ENCODE measurements at regions not wholly inside any gene's neighbourhood (a gene's known extent, or its start where the extent isn't known, plus 50 kb on each side); places are given as distances from the start of the nearest gene placed in this dataset.

DNA sequence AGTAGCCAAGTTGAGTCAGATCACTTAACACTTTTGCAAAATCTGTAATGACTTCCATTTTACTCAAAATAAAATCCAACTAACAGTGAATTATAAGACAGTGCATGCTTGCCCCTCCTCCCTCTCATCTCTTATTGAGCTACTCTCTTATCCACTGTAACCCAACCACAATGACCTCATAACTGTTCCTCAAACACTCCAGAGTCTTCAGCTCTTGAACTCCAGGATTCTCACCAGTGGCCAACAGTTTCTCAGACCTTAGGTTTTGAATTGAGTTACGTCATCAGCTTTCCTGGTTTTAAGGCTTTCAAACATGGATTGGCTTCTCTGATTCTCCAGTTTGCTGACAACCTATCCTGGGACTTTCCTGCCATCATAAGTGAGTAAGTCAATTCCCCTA, 938.3 kb downstream of the RAB28 start (continued):
- TF ChIP-seq SIX5 (IDR thresholded peaks at IDR 0.05; ENCODE audit: low read depth, low read length), result no peak
- TF ChIP-seq, protein P1, sequence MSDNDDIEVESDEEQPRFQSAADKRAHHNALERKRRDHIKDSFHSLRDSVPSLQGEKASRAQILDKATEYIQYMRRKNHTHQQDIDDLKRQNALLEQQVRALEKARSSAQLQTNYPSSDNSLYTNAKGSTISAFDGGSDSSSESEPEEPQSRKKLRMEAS (IDR thresholded peaks at IDR 0.05), result no peak
- TF ChIP-seq SRF (IDR thresholded peaks at IDR 0.05; ENCODE audit: low read depth, low read length), result no peak
